ENCODE measurements at regions not wholly inside any gene's neighbourhood (a gene's known extent, or its start where the extent isn't known, plus 50 kb on each side); places are given as distances from the start of the nearest gene placed in this dataset.

- intact Hi-C loops (cut with DNase I; ENCODE audit: low total_unique reads): no loop called here
- no peak for TF ChIP-seq CTCF (IDR thresholded peaks at IDR 0.05)
- TF ChIP-seq POLR2A (IDR thresholded peaks at IDR 0.05): no peak
- no peaks in the 10 kb centered on the region for H3K27me3 ChIP-seq
- H3K4me1 ChIP-seq: no peaks in the 10 kb centered on the region
- H3K27ac ChIP-seq: no peak overlapping the region
- H3K9me3 ChIP-seq: no peaks in the 10 kb centered on the region
- DNase-seq: no peak
- no peaks in the 10 kb centered on the region for H3K36me3 ChIP-seq
- no peak overlapping the region for H3K4me3 ChIP-seq
Observed at GRCh38 chr2:79453918-79454317, 58.9 kb upstream of the CTNNA2 start.

DNA sequence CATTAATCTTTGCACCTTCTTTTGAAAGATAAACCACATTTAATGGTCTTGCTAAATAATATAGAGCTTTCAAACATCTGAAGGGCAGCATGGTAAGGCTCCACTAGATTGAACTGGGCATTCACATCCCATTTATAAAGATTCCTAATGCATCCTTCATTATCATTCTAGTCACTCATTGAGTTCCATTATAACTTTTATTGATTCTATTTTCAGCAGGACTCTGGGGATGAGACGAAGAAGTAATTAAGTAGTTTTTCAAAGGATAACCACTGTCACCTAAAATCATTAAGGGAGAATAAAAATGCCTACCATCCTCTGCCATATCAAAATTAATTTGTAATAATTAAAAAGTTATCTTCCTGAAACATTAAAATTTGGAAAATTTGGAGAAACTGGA, 60.2 kb upstream of the CTNNA2 start:
- no peak for DNase-seq
- intact Hi-C loops (cut with DNase I; ENCODE audit: low total_unique reads): no loop called here
- no peaks in the 10 kb centered on the region for H3K9me3 ChIP-seq
- no peaks in the 10 kb centered on the region for H3K27me3 ChIP-seq
- TF ChIP-seq POLR2A (IDR thresholded peaks at IDR 0.05) (no peak), CTCF (IDR thresholded peaks at IDR 0.05) (no peak)
- no peak overlapping the region for H3K4me3 ChIP-seq
- no peaks in the 10 kb centered on the region for H3K4me1 ChIP-seq
- H3K27ac ChIP-seq: no peak overlapping the region
- no peaks in the 10 kb centered on the region for H3K36me3 ChIP-seq

DNA sequence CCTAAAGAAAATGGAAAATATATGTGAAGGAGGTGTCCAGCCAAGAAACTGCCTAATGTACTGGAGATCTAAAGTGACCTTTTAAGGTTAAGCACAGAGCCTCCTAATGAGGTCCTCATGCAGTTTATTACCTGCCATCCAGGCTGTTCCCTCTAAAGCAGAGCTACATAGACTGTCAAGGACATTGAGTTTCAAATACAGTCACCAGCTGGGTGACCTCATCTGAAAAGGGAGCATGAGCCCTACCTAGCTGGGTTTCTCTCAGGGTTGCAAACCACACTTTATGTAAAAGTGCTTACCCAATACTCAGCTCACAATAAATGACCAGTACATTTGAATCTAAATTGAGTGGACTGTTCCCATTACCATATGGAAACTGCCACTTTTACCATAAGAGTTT, 65.4 kb upstream of the CTNNA2 start:
- no peak for TF ChIP-seq POLR2A (IDR thresholded peaks at IDR 0.05)
- no peak for TF ChIP-seq CTCF (IDR thresholded peaks at IDR 0.05)
- H3K4me1 ChIP-seq: no peaks in the 10 kb centered on the region

DNA sequence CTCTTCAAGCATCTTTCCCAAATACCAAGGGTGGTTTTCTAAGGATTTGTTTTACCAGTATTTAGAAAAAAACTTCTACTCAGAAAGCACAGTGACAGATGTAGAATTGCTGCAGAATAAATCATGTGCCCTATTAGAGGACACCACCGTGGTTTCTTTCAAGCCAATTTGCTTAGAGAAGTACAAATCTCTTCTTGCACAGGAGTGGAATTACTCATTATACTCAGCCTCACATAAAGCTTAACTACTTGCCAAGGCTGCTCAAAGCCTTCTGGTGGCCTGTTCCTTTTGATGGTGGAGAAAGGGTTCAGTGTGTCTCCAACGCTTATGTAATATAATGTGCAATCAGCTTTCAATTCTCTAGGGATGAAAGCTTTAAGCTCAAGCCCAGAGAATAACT, 66.5 kb upstream of the CTNNA2 start:
- Histone ChIP-seq H3K36me3 (no peaks in the 10 kb centered on the region), H3K27me3 (no peaks in the 10 kb centered on the region), H3K9me3 (no peaks in the 10 kb centered on the region), H3K27ac (no peak overlapping the region), H3K4me1 (no peaks in the 10 kb centered on the region), H3K4me3 (no peak overlapping the region)
- DNase-seq: no peak
- intact Hi-C loops (cut with DNase I; ENCODE audit: low total_unique reads): no loop called here
- TF ChIP-seq CTCF (IDR thresholded peaks at IDR 0.05) (no peak), POLR2A (IDR thresholded peaks at IDR 0.05) (no peak)

More for the DNA sequence above, 65.4 kb upstream of the CTNNA2 start:
- no peaks in the 10 kb centered on the region for H3K9me3 ChIP-seq
- H3K27ac ChIP-seq: no peak overlapping the region
- no peak for DNase-seq
- intact Hi-C loops (cut with DNase I; ENCODE audit: low total_unique reads): no loop called here
- H3K4me3 ChIP-seq: no peak overlapping the region
- H3K36me3 ChIP-seq: no peaks in the 10 kb centered on the region
- H3K27me3 ChIP-seq: no peaks in the 10 kb centered on the region

GRCh38 chr2:79437433-79438267, 75.2 kb upstream of the CTNNA2 start:
- intact Hi-C loops (cut with DNase I; ENCODE audit: low total_unique reads): no loop called here
- Histone ChIP-seq H3K9me3 (no peaks in the 10 kb centered on the region), H3K36me3 (no peaks in the 10 kb centered on the region), H3K4me3 (no peak overlapping the region), H3K27ac (no peak overlapping the region), H3K27me3 (no peaks in the 10 kb centered on the region), H3K4me1 (no peaks in the 10 kb centered on the region)
- DNase-seq: no peak
- TF ChIP-seq POLR2A (IDR thresholded peaks at IDR 0.05): no peak
- TF ChIP-seq CTCF (IDR thresholded peaks at IDR 0.05): no peak
